DMS53 treated with DMSO at 0.1 percent for 48 hours (cell line): ENCODE measurements at regions not wholly inside any gene's neighbourhood (a gene's known extent, or its start where the extent isn't known, plus 50 kb on each side); places are given as distances from the start of the nearest gene placed in this dataset.
"Not testable (repeated sequence)": the region's sequence is repeated elsewhere in the genome, so short reads cannot be mapped to it uniquely, and the experiment has no call there.

Experiments
- DNase-seq: peaks from one replicate; lab custom pipeline; 2025; ENCODE audit not compliant: unreplicated experiment; lab: John Stamatoyannopoulos, UW

DNA sequence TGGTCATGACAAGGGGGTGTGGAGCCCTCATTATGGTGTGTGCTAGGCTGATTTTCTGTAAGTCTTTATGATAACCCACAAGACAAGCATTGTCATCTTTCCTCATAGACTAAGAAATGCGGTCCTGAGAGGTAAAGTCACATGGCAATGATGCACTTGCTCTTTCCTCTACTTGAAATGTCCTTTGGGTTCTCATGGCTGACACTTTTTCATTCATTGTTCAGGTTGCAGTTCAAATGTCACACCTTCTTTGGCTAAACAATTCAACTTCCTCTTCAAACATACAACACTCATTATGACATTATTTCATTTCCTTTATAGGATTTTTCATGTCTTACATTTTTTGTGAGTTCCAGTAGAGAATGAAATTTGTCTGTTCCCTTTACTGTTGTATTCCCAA is 323.6 kb upstream of the PRR16 start:
- DNase-seq: no peak

DNA sequence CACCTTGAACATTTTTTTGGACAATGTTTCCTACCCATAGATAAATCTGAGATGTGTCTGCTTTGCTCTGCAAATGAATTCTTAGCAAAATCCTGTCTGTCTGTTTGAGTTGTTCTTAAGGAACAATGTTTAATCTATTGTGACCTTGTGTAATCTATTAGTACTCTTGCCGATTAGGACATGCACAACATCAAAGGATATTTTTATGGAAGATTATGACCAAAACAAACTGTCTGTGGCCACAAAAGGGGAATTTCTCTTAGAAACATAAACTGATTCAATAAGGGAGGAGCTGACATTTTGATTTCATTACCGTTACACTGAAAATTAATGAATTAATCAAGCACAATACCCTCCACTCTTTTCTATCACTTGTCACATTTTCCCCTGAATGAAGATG is 323.0 kb upstream of the PRR16 start:
- DNase-seq: no peak

DNA sequence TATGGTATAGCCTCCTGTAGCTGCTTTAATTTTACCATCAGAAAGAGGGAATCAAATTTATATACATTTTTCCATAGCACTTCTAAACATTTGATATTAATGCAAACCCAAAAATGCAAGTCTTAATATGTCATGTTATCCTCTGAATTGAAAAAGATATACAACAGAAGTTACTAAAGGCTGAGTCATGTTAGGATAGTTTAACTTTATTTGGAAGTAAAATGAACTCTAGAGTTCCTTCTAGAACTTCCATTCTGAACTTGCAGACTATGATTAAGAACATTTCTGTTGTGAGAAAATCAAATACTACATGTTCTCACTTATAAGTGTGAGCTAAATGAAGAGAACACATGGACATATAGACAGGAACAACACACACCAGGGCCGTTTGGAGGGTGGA is 317.3 kb upstream of the PRR16 start:
- no peak for DNase-seq

DNA sequence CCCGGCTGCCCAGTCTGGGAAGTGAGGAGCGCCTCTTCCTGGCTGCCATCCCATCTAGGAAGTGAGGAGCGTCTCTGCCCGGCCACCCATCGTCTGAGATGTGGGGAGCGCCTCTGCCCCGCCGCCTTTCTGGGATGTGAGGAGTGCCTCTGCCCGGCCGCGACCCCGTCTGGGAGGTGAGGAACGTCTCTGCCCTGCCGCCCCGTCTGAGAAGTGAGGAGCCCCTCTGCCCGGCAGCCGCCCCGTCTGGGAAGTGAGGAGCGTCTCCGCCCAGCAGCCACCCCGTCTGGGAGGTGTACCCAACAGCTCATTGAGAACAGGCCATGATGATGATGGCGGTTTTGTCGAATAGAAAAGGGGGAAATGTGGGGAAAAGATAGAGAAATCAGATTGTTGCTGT is 316.2 kb upstream of the PRR16 start:
- not testable (repeated sequence) for DNase-seq

DNA sequence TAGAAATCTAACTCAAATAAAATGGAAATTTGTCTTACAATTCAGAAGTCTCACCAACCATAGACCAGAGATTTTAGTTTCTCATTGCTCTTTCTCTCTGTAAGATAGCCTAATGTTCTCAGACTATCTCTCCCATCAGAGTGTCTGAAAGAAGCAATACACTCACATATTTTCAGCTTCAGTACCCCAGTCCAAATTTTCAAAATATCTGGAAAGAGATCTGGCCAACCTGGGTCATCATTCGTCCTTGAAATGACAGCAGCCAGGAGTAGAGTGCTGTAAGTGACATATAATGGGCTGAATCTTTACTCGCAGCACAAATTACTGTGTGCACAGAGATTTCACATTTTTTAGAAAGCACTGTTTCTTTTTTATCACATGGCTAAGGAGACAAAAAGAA is 313.3 kb upstream of the PRR16 start:
- no peak for DNase-seq

DNA sequence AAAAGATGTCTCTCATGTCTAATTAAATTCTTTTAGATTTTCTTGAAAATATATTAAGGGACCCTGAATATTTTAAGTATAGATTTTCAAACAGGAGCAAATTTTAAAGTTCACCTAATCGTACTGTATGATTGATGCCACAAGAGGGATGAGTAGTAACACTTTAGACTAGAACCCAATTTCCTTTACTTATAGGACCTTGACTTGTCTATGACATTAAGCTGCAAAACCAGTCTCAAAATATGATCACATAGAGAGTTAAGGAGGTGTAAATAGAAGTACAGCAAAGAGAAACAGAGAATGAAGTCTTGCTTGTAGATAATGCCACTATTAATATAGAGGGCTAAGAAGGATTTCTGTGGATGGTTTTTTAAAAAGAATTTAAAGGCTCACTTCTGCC is 312.9 kb upstream of the PRR16 start:
- no peak for DNase-seq

DNA sequence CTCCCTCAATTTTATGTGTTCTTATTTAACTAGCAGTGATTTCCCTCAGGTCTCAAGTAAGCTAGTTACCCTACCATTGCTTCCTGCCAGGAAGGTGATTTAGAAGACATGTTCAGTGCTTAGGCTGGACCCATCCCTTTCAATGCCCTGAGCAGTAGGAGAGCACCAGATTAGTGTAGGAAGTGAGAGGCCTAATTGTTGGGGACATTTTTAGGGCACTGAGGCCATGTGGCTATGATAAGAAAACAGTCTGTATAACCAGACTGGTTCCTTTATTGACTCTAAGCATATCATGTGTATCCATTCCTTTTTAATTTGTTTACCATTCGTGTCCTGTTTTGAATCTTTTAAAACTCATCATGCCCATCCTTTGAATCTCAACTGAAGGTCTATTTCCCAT is 312.3 kb upstream of the PRR16 start:
- DNase-seq: peak; percentile 37

DNA sequence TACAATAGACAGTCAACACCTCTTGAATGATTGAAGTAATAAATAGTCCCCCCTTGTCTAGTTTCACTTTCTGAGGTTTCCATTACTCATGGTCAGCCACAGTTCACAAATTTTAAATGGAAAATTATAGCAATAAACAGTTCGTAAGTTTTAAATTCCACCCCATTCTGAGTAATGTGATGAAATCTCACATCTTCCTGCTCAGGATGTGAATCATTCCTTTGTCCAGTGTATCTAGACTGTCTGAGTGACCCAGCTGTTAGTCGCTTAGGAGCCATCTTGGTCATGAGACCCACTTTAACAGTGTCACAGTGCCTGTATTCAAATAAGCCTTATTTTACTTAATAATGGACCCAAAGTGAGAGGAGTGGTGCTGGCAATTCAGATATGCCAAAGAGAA is 311.6 kb upstream of the PRR16 start:
- DNase-seq: peak; percentile 26

DNA sequence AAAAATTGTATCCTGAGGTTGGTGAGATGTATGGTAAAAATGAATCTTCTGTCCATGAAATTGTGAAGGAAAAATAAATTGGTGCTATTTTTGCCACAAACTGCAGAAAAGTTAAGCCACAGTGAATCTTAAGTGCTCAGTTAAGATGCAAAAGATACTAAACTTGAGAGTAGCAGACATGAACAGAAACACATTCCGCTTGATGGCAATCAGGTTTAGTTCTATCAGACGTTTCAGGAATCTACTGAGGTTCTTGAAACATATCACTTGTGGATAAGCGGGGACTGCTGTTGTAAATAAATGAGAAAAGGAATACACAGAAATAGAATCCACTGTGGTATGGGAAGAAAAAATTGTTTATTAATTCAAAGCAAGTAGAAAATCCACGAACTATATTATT is 311.2 kb upstream of the PRR16 start:
- DNase-seq: no peak

DNA sequence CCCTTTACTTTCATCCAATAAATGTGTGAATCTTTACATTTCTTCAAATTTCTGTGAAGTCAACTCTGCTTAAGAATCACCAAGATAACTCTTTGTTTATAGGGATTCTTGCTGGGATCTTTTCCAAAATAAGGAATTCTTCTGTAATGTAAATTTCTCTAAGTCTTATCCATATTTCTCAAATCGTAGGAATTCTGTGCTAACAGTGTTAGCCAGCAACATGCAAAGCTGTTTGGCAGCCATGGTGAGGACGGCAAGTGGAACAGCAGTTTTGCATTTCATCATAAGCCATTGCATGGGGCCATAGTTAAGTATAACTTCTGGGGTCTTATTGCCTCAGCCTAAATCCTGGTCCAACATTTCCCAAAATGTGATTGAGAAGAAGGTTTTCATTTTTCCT is 310.5 kb upstream of the PRR16 start:
- DNase-seq: no peak

DNA sequence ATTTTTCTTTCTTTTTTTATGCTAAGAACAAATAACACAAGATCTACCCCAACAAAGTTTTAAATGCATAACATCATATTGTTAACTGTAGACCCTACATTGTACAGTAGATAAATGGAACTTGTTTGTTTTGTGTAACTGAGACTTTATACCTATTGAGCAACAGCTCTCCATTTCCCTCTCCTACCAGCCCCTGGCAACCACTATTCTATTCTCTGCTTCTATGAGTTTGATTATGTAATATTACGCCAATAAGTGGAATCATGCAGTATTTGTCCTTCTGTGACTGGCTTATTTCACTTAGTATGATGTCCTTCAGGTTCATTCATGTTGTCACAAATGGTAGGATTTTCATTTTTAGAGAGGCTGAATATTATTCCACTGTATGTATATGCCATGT is 308.2 kb upstream of the PRR16 start:
- no peak for DNase-seq

DNA sequence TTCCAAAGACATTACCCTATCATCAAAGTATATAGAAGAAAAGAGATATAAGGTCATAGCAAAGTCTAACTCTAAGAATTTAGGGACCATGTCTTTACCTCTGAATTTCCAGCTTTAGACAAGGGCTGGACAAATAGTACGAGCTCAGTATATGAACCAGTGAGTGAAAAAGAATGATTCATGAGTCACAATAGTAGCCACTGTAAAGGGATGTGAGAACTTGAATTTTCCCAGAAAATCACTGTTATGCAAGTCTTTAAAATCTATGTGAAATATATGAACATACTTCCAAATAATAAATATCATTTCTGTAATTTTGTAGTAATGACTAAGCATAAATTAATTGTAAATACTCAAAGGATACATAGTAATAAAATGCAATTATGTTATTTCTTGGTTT is 305.9 kb upstream of the PRR16 start:
- no peak for DNase-seq

DNA sequence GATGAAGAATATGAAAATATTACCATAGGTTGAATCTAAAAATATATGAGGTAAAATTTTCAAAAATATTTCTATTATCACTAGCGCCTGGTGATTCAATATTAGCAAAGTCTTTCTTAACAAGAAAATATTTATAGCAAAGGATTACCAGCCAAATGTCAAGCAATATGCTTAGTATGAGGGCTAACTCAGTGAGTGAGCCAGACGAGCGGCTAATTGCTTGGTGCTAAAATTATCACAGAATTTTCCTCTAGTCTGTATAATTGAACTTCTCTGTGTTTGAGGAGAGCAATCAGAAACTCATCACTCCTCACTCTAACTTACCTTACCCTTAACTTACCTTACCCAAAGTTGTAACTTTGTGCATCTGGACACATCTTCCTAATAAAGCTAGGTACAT is 304.9 kb upstream of the PRR16 start:
- DNase-seq: no peak

DNA sequence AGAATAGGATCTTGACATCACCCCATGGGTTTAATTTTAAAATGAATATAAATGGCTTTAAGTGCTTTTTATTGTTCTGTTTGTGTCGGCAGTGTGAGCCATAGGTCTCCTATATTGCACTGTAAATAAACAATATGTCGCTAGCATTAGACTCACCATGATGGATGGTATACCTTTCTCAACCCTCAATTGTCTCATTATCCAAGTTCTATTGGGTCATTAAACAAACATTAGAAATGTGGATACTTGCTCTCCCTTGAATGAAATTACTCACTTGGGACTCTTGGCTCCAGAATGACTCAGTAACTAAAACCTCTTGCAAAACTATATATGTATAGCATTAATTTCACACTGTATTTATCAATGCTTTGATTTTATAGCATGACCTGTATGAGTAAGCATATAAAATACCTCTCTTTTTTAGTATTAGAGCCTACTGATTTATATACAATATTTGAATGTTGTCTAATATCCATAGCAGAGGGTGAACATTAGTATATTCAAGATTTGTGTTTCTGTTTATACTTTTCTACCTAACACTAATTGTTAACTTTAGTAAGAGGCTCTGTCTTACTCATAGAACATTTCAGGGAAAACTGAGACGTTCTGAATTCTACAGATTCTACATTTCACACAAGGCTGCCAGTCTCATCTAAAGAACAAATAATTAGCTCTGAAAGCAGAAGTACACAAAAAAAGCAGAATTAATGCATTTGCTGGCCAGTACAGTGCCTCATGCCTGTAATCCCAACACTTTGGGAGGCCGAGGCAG is 303.8 kb upstream of the PRR16 start:
- DNase-seq: no peak

DNA sequence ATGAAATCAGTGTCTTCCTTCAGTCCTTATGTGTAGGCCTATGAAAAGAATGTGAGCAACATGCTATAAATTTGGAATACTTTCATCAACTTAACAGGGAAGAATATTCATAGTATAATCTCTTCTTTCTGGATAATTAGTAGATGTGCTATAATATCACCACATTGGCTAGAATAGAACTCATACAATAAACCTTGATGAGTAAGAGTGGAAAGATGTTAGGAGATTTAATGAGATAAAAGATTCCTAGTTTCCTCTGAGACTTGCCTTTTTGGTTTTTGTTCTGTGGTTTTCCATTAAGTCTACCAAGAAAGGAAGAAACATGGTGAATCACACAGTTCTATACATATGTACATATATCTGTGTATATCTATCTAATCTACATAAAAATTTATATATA is 301.8 kb upstream of the PRR16 start:
- DNase-seq: no peak

DNA sequence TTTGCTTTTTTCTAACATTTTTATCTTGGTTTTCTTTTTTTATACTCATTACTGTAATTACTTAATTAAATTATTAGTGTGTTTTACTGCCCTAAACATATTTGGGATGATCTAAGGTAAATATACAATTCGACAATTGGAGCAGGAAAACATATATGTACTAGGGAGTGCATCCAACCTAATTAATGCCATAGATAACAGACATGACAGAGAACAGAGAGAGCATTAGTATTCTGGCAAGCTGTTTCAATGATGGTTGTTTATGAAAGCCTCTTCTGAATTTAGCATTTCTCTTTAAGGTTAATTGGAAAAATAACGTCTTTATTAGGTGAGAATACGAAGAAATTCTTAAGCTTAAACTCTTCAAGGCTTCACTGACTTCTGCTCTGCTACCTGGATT is 300.1 kb upstream of the PRR16 start:
- no peak for DNase-seq

DNA sequence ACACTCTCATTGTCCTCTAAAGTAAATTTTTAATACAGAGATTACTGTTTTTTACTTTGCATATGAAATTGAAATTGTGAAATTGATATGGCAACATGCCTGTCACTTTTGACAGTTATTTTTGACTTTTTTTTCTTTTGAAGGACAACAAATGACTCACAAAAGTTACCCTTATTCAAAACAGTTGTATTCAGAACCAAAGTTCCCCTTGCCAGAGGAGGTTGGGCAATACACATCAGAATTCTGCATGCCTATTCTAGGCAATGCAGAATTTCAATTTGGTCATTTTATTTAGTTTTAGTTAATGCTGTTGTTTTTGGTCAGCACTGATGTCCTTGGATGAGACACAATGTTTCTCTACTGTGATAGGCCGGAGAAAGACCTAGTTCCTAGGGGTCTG is 299.1 kb upstream of the PRR16 start:
- no peak for DNase-seq

DNA sequence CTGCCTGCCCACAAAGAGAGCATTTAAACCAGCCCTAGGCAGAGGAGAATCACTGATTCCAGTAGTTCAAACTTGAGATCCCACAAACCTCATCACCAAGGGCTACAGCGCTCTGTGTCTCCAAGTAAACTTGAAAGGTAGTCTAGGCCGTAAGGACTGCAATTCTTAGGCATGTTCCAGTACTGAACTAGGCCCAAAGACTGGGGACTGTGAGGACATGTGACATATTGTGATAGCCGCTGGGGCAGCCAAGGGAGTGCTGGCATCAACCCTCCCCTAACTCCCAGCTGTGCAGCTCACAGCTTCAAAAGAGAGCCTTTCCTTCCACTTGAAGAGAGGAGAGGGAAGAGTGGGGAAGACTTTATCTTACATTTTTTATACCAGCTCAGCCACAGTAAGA is 291.0 kb upstream of the PRR16 start:
- DNase-seq: no peak

DNA sequence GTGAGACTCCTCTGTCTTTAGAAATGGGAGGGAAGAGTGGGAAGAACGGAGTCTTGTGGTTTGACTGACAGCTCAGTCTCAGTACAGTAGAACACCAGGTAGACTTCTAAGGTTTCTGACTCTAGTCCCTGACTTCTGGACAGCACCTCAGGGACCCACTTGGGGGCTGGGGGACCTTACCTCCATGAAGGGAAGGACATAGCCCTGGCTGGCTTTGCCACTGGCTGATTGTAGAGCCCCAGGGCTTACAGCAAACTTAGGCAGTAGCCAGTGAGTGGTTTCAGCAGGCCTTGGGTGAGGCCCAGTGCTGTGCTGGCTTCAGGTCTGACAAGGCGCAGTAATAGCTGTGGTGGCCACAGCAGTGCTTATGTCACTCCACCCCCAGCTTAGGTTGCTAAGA is 290.0 kb upstream of the PRR16 start:
- DNase-seq: no peak

DNA sequence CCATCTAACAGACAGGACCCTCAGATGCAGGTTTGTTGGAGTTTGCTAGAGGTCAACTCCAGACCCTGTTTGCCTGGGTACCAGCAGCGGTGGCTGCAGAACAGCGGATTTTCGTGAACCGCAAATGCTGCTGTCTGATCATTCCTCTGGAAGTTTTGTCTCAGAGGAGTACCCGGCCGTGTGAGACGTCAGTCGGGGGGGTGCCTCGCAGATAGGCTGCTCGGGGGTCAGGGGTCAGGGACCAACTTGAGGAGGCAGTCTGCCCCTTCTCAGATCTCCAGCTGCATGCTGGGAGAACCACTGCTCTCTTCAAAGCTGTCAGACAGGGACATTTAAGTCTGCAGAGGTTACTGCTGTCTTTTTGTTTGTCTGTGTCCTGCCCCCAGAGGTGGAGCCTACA is 282.9 kb upstream of the PRR16 start:
- DNase-seq: not testable (repeated sequence)

DNA sequence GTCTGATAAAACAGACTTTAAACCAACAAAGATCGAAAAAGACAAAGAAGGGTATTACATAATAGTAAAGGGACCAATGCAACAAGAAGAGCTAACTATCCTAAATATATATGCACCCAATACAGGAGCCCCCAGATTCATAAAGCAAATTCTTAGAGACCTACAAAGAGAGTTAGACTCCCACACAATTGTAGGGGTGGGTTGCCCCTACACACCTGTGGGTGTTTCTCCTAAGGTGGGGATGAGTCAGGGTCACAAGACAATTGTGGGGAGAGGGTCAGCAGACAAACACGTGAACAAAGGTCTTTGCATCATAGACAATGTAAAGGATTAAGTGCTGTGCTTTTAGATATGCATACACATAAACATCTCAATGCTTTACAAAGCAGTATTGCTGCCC is 269.4 kb upstream of the PRR16 start:
- not testable (repeated sequence) for DNase-seq

DNA sequence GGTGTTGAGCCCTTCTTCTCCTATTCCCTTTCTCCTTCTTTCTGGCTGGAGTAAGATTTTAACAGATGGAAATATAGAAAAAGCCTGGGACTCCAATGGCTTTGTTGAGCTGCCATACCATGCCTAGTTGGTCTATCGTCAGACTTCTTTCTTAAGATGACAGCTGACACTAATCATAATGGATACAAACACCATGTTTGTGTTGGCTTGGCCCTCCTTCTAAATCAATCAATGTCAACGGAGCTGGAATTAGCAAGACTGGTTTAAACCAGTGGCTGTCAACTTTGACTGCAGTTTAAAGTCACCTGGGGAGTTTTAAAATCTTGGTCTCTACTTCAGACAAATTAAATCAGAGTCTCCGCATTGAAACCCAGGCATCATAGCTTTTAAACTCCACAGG is 264.5 kb upstream of the PRR16 start:
- DNase-seq: no peak

DNA sequence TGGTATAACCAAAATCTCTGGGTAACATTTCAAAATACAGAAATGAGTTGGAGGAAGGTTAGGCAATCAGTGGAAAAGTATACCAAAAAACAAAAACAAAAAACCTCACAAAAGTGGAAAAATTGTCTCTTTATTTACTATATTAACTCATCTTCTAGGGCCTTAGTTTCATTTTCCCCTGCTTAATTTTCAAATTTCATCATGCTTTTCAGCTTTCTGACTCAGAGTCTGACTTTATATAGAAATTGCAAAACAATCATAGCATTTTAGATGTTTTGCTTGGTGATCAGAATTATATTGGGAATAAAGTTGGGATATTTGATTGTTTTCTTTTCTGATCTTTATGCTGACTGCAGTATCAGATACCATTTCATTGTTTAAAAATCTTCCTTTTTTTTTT is 257.0 kb upstream of the PRR16 start:
- DNase-seq: no peak

DNA sequence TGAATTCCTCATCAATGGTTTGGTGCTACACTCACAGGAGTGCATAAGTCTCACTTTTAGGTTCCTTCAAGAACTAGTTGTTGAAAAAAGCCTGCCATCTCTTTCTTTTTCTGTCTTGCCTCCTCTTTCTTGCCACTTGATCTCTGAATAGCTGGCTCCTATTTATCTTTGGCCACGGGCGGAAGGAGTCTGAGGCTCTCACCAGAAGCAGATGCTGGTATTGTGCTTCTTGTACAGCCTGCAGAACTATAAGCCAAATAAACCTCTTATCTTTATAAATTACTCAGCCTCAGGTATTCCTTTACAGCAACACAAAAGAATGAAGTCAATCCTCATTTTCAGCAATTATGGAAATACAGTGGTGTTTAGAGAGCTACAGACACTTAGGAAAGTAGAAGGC is 247.1 kb upstream of the PRR16 start:
- no peak for DNase-seq
